GM12875 (cell line): ENCODE measurements at regions not wholly inside any gene's neighbourhood (a gene's known extent, or its start where the extent isn't known, plus 50 kb on each side); places are given as distances from the start of the nearest gene placed in this dataset.

Experiments
- H3K4me3 ChIP-seq: one replicate; pipeline ENCODE4 v1.5.1; 2011; ENCODE audit warnings: low read depth, low read length, control low read depth
- CTCF ChIP-seq: IDR thresholded peaks from 2 replicates; pipeline ENCODE4 v1.5.1; 2011; ENCODE audit warnings: low read depth, mild to moderate bottlenecking, control low read depth, inconsistent platforms, low read length, moderate library complexity, borderline replicate concordance; ENCODE audit not compliant: insufficient read depth

GRCh38 chr2:217011576-217011975 lies 151.7 kb upstream of the TNP1 start:
- TF ChIP-seq CTCF: no peak
- H3K4me3 ChIP-seq: no peak overlapping the region

GRCh38 chr2:217010173-217010572 lies 150.3 kb upstream of the TNP1 start:
- H3K4me3 ChIP-seq: no peak overlapping the region
- TF ChIP-seq CTCF: no peak

- H3K4me3 ChIP-seq: no peak overlapping the region
- no peak for TF ChIP-seq CTCF
Measured at GRCh38 chr2:217008794-217009193, 148.9 kb upstream of the TNP1 start.

GRCh38 chr2:217006217-217006616 lies 146.4 kb upstream of the TNP1 start:
- no peak for TF ChIP-seq CTCF
- no peak overlapping the region for H3K4me3 ChIP-seq

GRCh38 chr2:217004656-217005055 lies 144.8 kb upstream of the TNP1 start:
- no peak for TF ChIP-seq CTCF
- no peak overlapping the region for H3K4me3 ChIP-seq

- TF ChIP-seq CTCF: no peak
Measured at GRCh38 chr2:217001740-217002139, 141.9 kb upstream of the TNP1 start.

GRCh38 chr2:217000406-217000805 lies 140.5 kb upstream of the TNP1 start:
- peak; percentile 1; the same call in 1 of the 2 replicates for TF ChIP-seq CTCF

More at GRCh38 chr2:217001740-217002139, 141.9 kb upstream of the TNP1 start:
- H3K4me3 ChIP-seq: no peak overlapping the region

More at GRCh38 chr2:217000406-217000805, 140.5 kb upstream of the TNP1 start:
- H3K4me3 ChIP-seq: no peak overlapping the region
